ENCODE measurements at regions not wholly inside any gene's neighbourhood (a gene's known extent, or its start where the extent isn't known, plus 50 kb on each side); places are given as distances from the start of the nearest gene placed in this dataset.

- ATAC-seq (ENCODE audit: low FRiP score in 2 of 2) (no peak), DNase-seq (no peak)
- Histone ChIP-seq H3K4me1 (no peaks in the 10 kb centered on the region), H3K9me3 (no peaks in the 10 kb centered on the region), H3K4me3 (no peak overlapping the region), H3K36me3 (no peaks in the 10 kb centered on the region), H3K27me3 (no peaks in the 10 kb centered on the region), H3K27ac (no peak overlapping the region)
- TF ChIP-seq POLR2AphosphoS5 (IDR thresholded peaks at IDR 0.05) (no peak), CTCF (IDR thresholded peaks at IDR 0.05) (no peak), EP300 (IDR thresholded peaks at IDR 0.05) (no peak), POLR2A (IDR thresholded peaks at IDR 0.05) (no peak)
- WGBS, 2 donors = 60 to 70% methylated on average over 4 of the region's 4 CpGs
Observed at GRCh38 chr5:155772009-155772662, 554.8 kb upstream of the SGCD start.

- Histone ChIP-seq H3K36me3 (no peaks in the 10 kb centered on the region), H3K4me3 (no peak overlapping the region), H3K9me3 (no peaks in the 10 kb centered on the region), H3K27me3 (no peaks in the 10 kb centered on the region), H3K4me1 (no peaks in the 10 kb centered on the region), H3K27ac (no peak overlapping the region)
- no peak for TF ChIP-seq POLR2AphosphoS5 (IDR thresholded peaks at IDR 0.05)
- no peak for TF ChIP-seq EP300 (IDR thresholded peaks at IDR 0.05)
- TF ChIP-seq CTCF (IDR thresholded peaks at IDR 0.05) = no peak
- TF ChIP-seq POLR2A (IDR thresholded peaks at IDR 0.05) = no peak
- DNase-seq (peak in 1 of 2 donors; percentile 23), ATAC-seq (ENCODE audit: low FRiP score in 2 of 2) (no peak)
- 66 to 82% methylated on average over 2 of the region's 2 CpGs for WGBS, 2 donors
Observed at GRCh38 chr5:155773680-155774079, 553.3 kb upstream of the SGCD start.

GRCh38 chr5:155780260-155780659, 546.7 kb upstream of the SGCD start:
- no peaks in the 10 kb centered on the region for H3K27me3 ChIP-seq
- ATAC-seq (ENCODE audit: low FRiP score in 2 of 2) (no peak), DNase-seq (no peak)
- no peak overlapping the region for H3K27ac ChIP-seq
- H3K4me1 ChIP-seq = no peaks in the 10 kb centered on the region
- no peaks in the 10 kb centered on the region for H3K36me3 ChIP-seq
- WGBS, 2 donors = 75 to 80% methylated on average over 3 of the region's 3 CpGs
- TF ChIP-seq CTCF (IDR thresholded peaks at IDR 0.05) (no peak), POLR2AphosphoS5 (IDR thresholded peaks at IDR 0.05) (no peak), EP300 (IDR thresholded peaks at IDR 0.05) (no peak), POLR2A (IDR thresholded peaks at IDR 0.05) (no peak)
- no peaks in the 10 kb centered on the region for H3K9me3 ChIP-seq
- no peak overlapping the region for H3K4me3 ChIP-seq

- TF ChIP-seq POLR2A (IDR thresholded peaks at IDR 0.05) = no peak
- no peak for TF ChIP-seq POLR2AphosphoS5 (IDR thresholded peaks at IDR 0.05)
- no peak for TF ChIP-seq EP300 (IDR thresholded peaks at IDR 0.05)
- TF ChIP-seq CTCF (IDR thresholded peaks at IDR 0.05) = no peak
- DNase-seq = no peak
- H3K27me3 ChIP-seq = no peaks in the 10 kb centered on the region
- WGBS, 2 donors = 79 to 84% methylated on average over 1 of the region's 1 CpG
- H3K4me3 ChIP-seq = no peak overlapping the region
- no peaks in the 10 kb centered on the region for H3K9me3 ChIP-seq
- no peak overlapping the region for H3K27ac ChIP-seq
- no peaks in the 10 kb centered on the region for H3K4me1 ChIP-seq
- no peak for ATAC-seq (ENCODE audit: low FRiP score in 2 of 2)
- no peaks in the 10 kb centered on the region for H3K36me3 ChIP-seq
Observed at GRCh38 chr5:155783246-155783645, 543.7 kb upstream of the SGCD start.

- 54 to 67% methylated on average over 3 of the region's 3 CpGs for WGBS, 2 donors
- H3K27ac ChIP-seq = no peak overlapping the region
- H3K9me3 ChIP-seq = no peaks in the 10 kb centered on the region
- no peak overlapping the region for H3K4me3 ChIP-seq
- TF ChIP-seq POLR2A (IDR thresholded peaks at IDR 0.05) = no peak
- no peak for TF ChIP-seq EP300 (IDR thresholded peaks at IDR 0.05)
- no peak for TF ChIP-seq POLR2AphosphoS5 (IDR thresholded peaks at IDR 0.05)
- TF ChIP-seq CTCF (IDR thresholded peaks at IDR 0.05) = no peak
- no peak for DNase-seq
- no peaks in the 10 kb centered on the region for H3K36me3 ChIP-seq
- no peaks in the 10 kb centered on the region for H3K27me3 ChIP-seq
- no peak for ATAC-seq (ENCODE audit: low FRiP score in 2 of 2)
- H3K4me1 ChIP-seq = no peaks in the 10 kb centered on the region
Observed at GRCh38 chr5:155783791-155784190, 543.2 kb upstream of the SGCD start.
